H9 (cell line): ENCODE measurements at regions not wholly inside any gene's neighbourhood (a gene's known extent, or its start where the extent isn't known, plus 50 kb on each side); places are given as distances from the start of the nearest gene placed in this dataset.

Experiments used
- DNase-seq: peaks from one replicate; pipeline ENCODE4 v3.0.0-alpha.2; 2017
- H2AFZ ChIP-seq: one replicate; pipeline ENCODE4 v1.6.1; 2013; ENCODE audit warnings: mild to moderate bottlenecking, low read length, control low read depth, moderate library complexity
- H2AK5ac ChIP-seq: 2 replicates; pipeline ENCODE4 v1.6.1; 2013; ENCODE audit warnings: low read length, control low read depth, mixed read lengths; ENCODE audit not compliant: insufficient read length
- H2BK120ac ChIP-seq: one replicate; pipeline ENCODE4 v1.6.1; 2013; ENCODE audit warnings: low read depth, mild to moderate bottlenecking, low read length, control low read depth, inconsistent platforms; ENCODE audit not compliant: poor library complexity, severe bottlenecking
- H2BK12ac ChIP-seq: 2 replicates; pipeline ENCODE4 v1.6.1; 2013; ENCODE audit warnings: low read length, control low read depth, mixed read lengths, low read depth; ENCODE audit not compliant: insufficient read length
- H2BK15ac ChIP-seq: 2 replicates; pipeline ENCODE4 v1.6.1; 2013; ENCODE audit warnings: low read depth, low read length, control low read depth
- H2BK20ac ChIP-seq: one replicate; pipeline ENCODE4 v1.6.1; 2013; ENCODE audit warnings: low read depth, mild to moderate bottlenecking, low read length, control low read depth, inconsistent platforms; ENCODE audit not compliant: poor library complexity, severe bottlenecking
- H2BK5ac ChIP-seq: 2 replicates; pipeline ENCODE4 v1.6.1; 2013; ENCODE audit warnings: low read length, control low read depth, mixed read lengths; ENCODE audit not compliant: insufficient read length
- H3K14ac ChIP-seq: 2 replicates; pipeline ENCODE4 v1.6.1; 2013; ENCODE audit warnings: low read length, control low read depth; ENCODE audit not compliant: insufficient read depth
- H3K18ac ChIP-seq: 2 replicates; pipeline ENCODE4 v1.6.1; 2013; ENCODE audit warnings: low read depth, mild to moderate bottlenecking, mixed read lengths, low read length, control low read depth; ENCODE audit not compliant: insufficient read length
- H3K23ac ChIP-seq: 2 replicates; pipeline ENCODE4 v1.6.1; 2013; ENCODE audit warnings: low read length, control low read depth, mixed read lengths, low read depth; ENCODE audit not compliant: insufficient read length
- H3K23me2 ChIP-seq: 2 replicates; pipeline ENCODE4 v1.6.1; 2013; ENCODE audit warnings: low read depth, mild to moderate bottlenecking, mixed read lengths, low read length, control low read depth; ENCODE audit not compliant: insufficient read length, poor library complexity, severe bottlenecking
- H3K27ac ChIP-seq: 2 replicates; pipeline ENCODE4 v1.5.1; 2013; ENCODE audit warnings: low read length, control low read depth, mixed read lengths, low read depth; ENCODE audit not compliant: insufficient read length
- H3K27me3 ChIP-seq: 2 replicates; pipeline ENCODE4 v1.6.1; 2013; ENCODE audit warnings: low read length, control low read depth, inconsistent platforms; ENCODE audit not compliant: insufficient read depth
- H3K4ac ChIP-seq: 2 replicates; pipeline ENCODE4 v1.6.1; 2013; ENCODE audit warnings: low read depth, mild to moderate bottlenecking, control low read depth, inconsistent platforms, low read length, moderate library complexity
- H3K4me1 ChIP-seq: 2 replicates; pipeline ENCODE4 v1.6.1; 2013; ENCODE audit warnings: low read length, control low read depth, inconsistent platforms; ENCODE audit not compliant: insufficient read depth
- H3K4me2 ChIP-seq: 2 replicates; pipeline ENCODE4 v1.6.1; 2013; ENCODE audit warnings: low read length, control low read depth, mixed read lengths; ENCODE audit not compliant: insufficient read length, insufficient read depth
- H3K56ac ChIP-seq: 2 replicates; pipeline ENCODE4 v1.6.1; 2013; ENCODE audit warnings: low read depth, mild to moderate bottlenecking, mixed read lengths, low read length, control low read depth; ENCODE audit not compliant: insufficient read length
- H3K79me1 ChIP-seq: 2 replicates; pipeline ENCODE4 v1.6.1; 2013; ENCODE audit warnings: low read depth, mild to moderate bottlenecking, moderate library complexity, low read length, control low read depth, inconsistent platforms; ENCODE audit not compliant: insufficient read depth, poor library complexity, severe bottlenecking
- H3K79me2 ChIP-seq: 2 replicates; pipeline ENCODE4 v1.6.1; 2013; ENCODE audit warnings: low read length, control low read depth, inconsistent platforms; ENCODE audit not compliant: insufficient read depth
- H3K9ac ChIP-seq: 2 replicates; pipeline ENCODE4 v1.6.1; 2013; ENCODE audit warnings: low read length, control low read depth, mixed read lengths; ENCODE audit not compliant: insufficient read length; ENCODE audit errors: extremely low read depth
- H3K9me3 ChIP-seq: one replicate; pipeline ENCODE4 v1.6.1; 2013; ENCODE audit warnings: low read depth, low read length, inconsistent platforms; ENCODE audit not compliant: control insufficient read depth
- H3T11ph ChIP-seq: one replicate; pipeline ENCODE4 v1.6.1; 2013; ENCODE audit warnings: mild to moderate bottlenecking, low read length, control low read depth, inconsistent platforms
- H4K20me1 ChIP-seq: one replicate; pipeline ENCODE4 v1.6.1; 2013; ENCODE audit not compliant: control insufficient read depth, insufficient read length, insufficient read depth
- H4K5ac ChIP-seq: 2 replicates; pipeline ENCODE4 v1.6.1; 2013; ENCODE audit warnings: low read depth, mild to moderate bottlenecking, mixed read lengths, low read length, control low read depth; ENCODE audit not compliant: insufficient read length
- H4K8ac ChIP-seq: replicated peaks from 2 replicates; pipeline ENCODE4 v1.6.1; 2013; ENCODE audit warnings: low read length, control low read depth, mixed read lengths, low read depth; ENCODE audit not compliant: insufficient read length
- H4K91ac ChIP-seq: 2 replicates; pipeline ENCODE4 v1.6.1; 2013; ENCODE audit warnings: low read depth, mild to moderate bottlenecking, moderate library complexity, mixed read lengths, low read length, control low read depth; ENCODE audit not compliant: insufficient read length
- H3K27ac Mint-ChIP-seq, 3 experiments: 2 replicates in 2 of 3; 3 replicates in 1 of 3; pipeline ENCODE4 v1.8.0; 2020 to 2021; ENCODE audit warnings: mixed read lengths in 3 of 3, mild to moderate bottlenecking in 1 of 3, moderate library complexity in 1 of 3
- H3K27me3 Mint-ChIP-seq: 2 replicates; pipeline ENCODE4 v1.8.0; 2021; ENCODE audit warnings: low read depth, mild to moderate bottlenecking, moderate library complexity, mixed read lengths
- H3K36me3 Mint-ChIP-seq, 3 experiments: 2 replicates in 2 of 3; 3 replicates in 1 of 3; pipeline ENCODE4 v1.8.0; 2020 to 2021; ENCODE audit warnings: low read depth in 3 of 3, mixed read lengths in 3 of 3; ENCODE audit not compliant: insufficient read depth in 1 of 3
- H3K4me1 Mint-ChIP-seq, 2 experiments: 2 replicates each; pipeline ENCODE4 v1.8.0; 2020; ENCODE audit warnings: mixed read lengths in 2 of 2
- H3K4me3 Mint-ChIP-seq, 2 experiments: 2 replicates in 1 of 2; 3 replicates in 1 of 2; pipeline ENCODE4 v1.8.0; 2020 to 2021; ENCODE audit warnings: mild to moderate bottlenecking in 2 of 2, mixed read lengths in 2 of 2, moderate library complexity in 1 of 2
- H3K9me3 Mint-ChIP-seq, 2 experiments: 2 replicates in 1 of 2; 3 replicates in 1 of 2; pipeline ENCODE4 v1.8.0; 2020; ENCODE audit warnings: mild to moderate bottlenecking in 2 of 2, mixed read lengths in 2 of 2, moderate library complexity in 1 of 2
- CTCF ChIP-seq: fragments of 200-600 bp; sonication (generic); conservative IDR thresholded peaks from 3 replicates; pipeline ENCODE4 v1.8.0; 2021; ENCODE audit warnings: antibody characterized with exemption, mild to moderate bottlenecking
- WGBS: extraction: QIAGEN DNeasy Blood & Tissue Kit; methylation state at CpG from one replicate; pipeline ENCODE4 v1.1.7; 2013; ENCODE audit warnings: missing lambda C conversion rate, low lambda C conversion rate, mixed read lengths; ENCODE audit not compliant: insufficient read length; ENCODE audit errors: extremely low coverage; 5-methylcytosine and 5-hydroxymethylcytosine counted together

DNA sequence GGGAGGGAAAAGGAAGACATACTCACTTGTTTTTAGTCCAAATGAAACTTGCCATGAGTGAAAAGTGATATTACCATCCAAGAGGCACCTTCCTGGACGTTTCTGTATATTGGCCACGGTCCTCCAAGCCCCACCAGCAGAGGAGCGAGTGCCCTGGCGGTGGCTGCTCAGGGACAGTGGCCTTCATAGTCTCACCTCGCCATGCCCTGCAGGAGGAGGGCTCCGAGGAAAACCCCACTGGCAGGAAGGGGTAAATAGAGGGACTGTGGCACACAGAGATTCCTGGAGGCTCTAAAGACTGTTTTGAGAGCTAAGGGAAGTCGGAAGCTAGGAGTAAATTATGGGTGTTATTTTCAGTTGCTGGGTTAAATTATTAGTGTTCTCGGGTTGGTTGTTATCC, 98.4 kb upstream of the UBL3 start:
- Histone ChIP-seq H2BK15ac (no peak overlapping the region), H4K8ac (no peak overlapping the region), H2BK5ac (no peak overlapping the region), H3K79me2 (no peaks in the 10 kb centered on the region), H3K18ac (no peak overlapping the region), H2BK12ac (no peak overlapping the region), H4K91ac (no peak overlapping the region), H2BK120ac (no peak overlapping the region), H3T11ph (no peak overlapping the region), H3K9me3 (no peaks in the 10 kb centered on the region), H3K56ac (no peak overlapping the region), H3K4me1 (0 out of 2 replicates have a peak, but pooled peaks cover under 1% of the 10 kb centered on the region), H3K9ac (no peak overlapping the region), H3K14ac (no peak overlapping the region), H4K5ac (no peak overlapping the region), H3K27ac (no peak overlapping the region), H2AK5ac (no peak overlapping the region), H3K27me3 (no peaks in the 10 kb centered on the region; the same call in 1 of the 2 replicates), H3K4ac (no peak overlapping the region), H3K4me2 (no peak overlapping the region), H3K23me2 (no peaks in the 10 kb centered on the region), H3K79me1 (no peaks in the 10 kb centered on the region), H2BK20ac (no peak overlapping the region), H3K23ac (no peak overlapping the region), H2AFZ (no peak overlapping the region), H4K20me1 (no peaks in the 10 kb centered on the region)
- H3K4me3 Mint-ChIP-seq: no peak overlapping the region
- H3K4me1 Mint-ChIP-seq: peaks cover 21 to 24% of the 10 kb centered on the region in 2 experiments
- WGBS: no CpG with 5 or more reads among the region's 8 CpGs
- H3K9me3 Mint-ChIP-seq: no peaks in the 10 kb centered on the region; a peak in 1 of 5 replicates
- 0 out of 7 replicates have a peak overlapping the region, but pooled peaks of 1 of the 3 experiments have one; percentile 18 for H3K27ac Mint-ChIP-seq
- H3K27me3 Mint-ChIP-seq: peaks cover 30% of the 10 kb centered on the region
- no peak for TF ChIP-seq CTCF
- DNase-seq: no peak
- H3K36me3 Mint-ChIP-seq: peaks cover 0 to 4% (median 2%) of the 10 kb centered on the region in 3 experiments; a peak in 3 of 7 replicates
